Kidney glomerular epithelial cell (primary cell): ENCODE measurements at regions not wholly inside any gene's neighbourhood (a gene's known extent, or its start where the extent isn't known, plus 50 kb on each side); places are given as distances from the start of the nearest gene placed in this dataset.
A peak's percentile ranks its signal among the peaks of the same experiment; 100 is the strongest.
"Not testable (repeated sequence)": the region's sequence is repeated elsewhere in the genome, so short reads cannot be mapped to it uniquely, and the experiment has no call there.

Experiments used
- DNase-seq: peaks from one replicate; lab custom pipeline; 2025; lab: John Stamatoyannopoulos, UW

GRCh38 chr11:29623144-29623722 is 393.6 kb downstream of the KCNA4 start:
- no peak for DNase-seq

GRCh38 chr11:29616611-29617010 is 400.2 kb downstream of the KCNA4 start:
- DNase-seq = peak; percentile 45

- DNase-seq = no peak
Measured at GRCh38 chr11:29612423-29612822, 404.4 kb downstream of the KCNA4 start.

- no peak for DNase-seq
Measured at GRCh38 chr11:29606330-29607031, 410.3 kb downstream of the KCNA4 start.

- not testable (repeated sequence) for DNase-seq
Measured at GRCh38 chr11:29600151-29600575, 416.7 kb downstream of the KCNA4 start.

GRCh38 chr11:29584342-29584741 is 432.5 kb downstream of the KCNA4 start:
- DNase-seq = no peak

- no peak for DNase-seq
Measured at GRCh38 chr11:29578806-29579205, 438.0 kb downstream of the KCNA4 start.

- no peak for DNase-seq
Measured at GRCh38 chr11:29564486-29564885, 452.3 kb downstream of the KCNA4 start.

GRCh38 chr11:29562183-29562582 is 454.6 kb downstream of the KCNA4 start:
- no peak for DNase-seq

- DNase-seq = no peak
Measured at GRCh38 chr11:29553990-29554389, 462.8 kb downstream of the KCNA4 start.

- DNase-seq = no peak
Measured at GRCh38 chr11:29538339-29539036, 478.3 kb downstream of the KCNA4 start.

- DNase-seq = peak; percentile 7
Measured at GRCh38 chr11:29534836-29535235, 482.0 kb downstream of the KCNA4 start.

- no peak for DNase-seq
Measured at GRCh38 chr11:29530961-29531360, 485.9 kb downstream of the KCNA4 start.

GRCh38 chr11:29527391-29527936 is 489.4 kb downstream of the KCNA4 start:
- peak; percentile 83 for DNase-seq

- no peak for DNase-seq
Measured at GRCh38 chr11:29518389-29519174, 498.2 kb downstream of the KCNA4 start.

- DNase-seq = no peak
Measured at GRCh38 chr11:29511394-29511793, 505.4 kb downstream of the KCNA4 start.

- DNase-seq = no peak
Measured at GRCh38 chr11:29507376-29507775, 509.5 kb downstream of the KCNA4 start.

GRCh38 chr11:29495676-29496075 is 521.2 kb downstream of the KCNA4 start:
- DNase-seq = no peak

- DNase-seq = no peak
Measured at GRCh38 chr11:29490938-29491337, 525.9 kb downstream of the KCNA4 start.

GRCh38 chr11:29486301-29486700 is 530.5 kb downstream of the KCNA4 start:
- no peak for DNase-seq

GRCh38 chr11:29485641-29486040 is 531.2 kb downstream of the KCNA4 start:
- DNase-seq = no peak

GRCh38 chr11:29484548-29484947 is 532.3 kb downstream of the KCNA4 start:
- no peak for DNase-seq
